OCI-LY7 (cell line): ENCODE measurements at regions not wholly inside any gene's neighbourhood (a gene's known extent, or its start where the extent isn't known, plus 50 kb on each side); places are given as distances from the start of the nearest gene placed in this dataset.

ENCODE experiments used
- BruUV-seq: library from RNA; stranded (reverse); fragments of 400-500 nt; replicated peaks from 2 replicates; lab custom pipeline; 2021; lab: Mats Ljungman, UMichigan
- CTCF ChIA-PET: fragments of 300-600 bp; sonication (Branson Sonifier 250); formaldehyde crosslinking; loops from one replicate; lab custom pipeline; 2022; ENCODE audit warnings: antibody characterized with exemption; ENCODE audit not compliant: unreplicated experiment; lab: Charles Lee
- POLR2A ChIA-PET: fragments of 300-600 bp; sonication (Branson Sonifier 250); formaldehyde crosslinking; loops from one replicate; lab custom pipeline; 2022; ENCODE audit warnings: antibody characterized with exemption; lab: Charles Lee
- DNase-seq: peaks from one replicate; pipeline ENCODE4 v3.0.0-alpha.2; 2015; ENCODE audit warnings: low spot score
- H2AFZ ChIP-seq: fragments of 200-600 bp; sonication (generic), shearing (Covaris generic); 2 replicates; pipeline ENCODE4 v1.6.1; 2014; ENCODE audit warnings: mild to moderate bottlenecking, antibody characterized with exemption, low read length, moderate library complexity
- H3K27ac ChIP-seq: fragments of 200-600 bp; sonication (generic); 2 replicates; pipeline ENCODE4 v1.5.1; 2014; ENCODE audit warnings: mixed run types, low read depth, mild to moderate bottlenecking, moderate library complexity, low read length, inconsistent platforms; ENCODE audit not compliant: poor library complexity, severe bottlenecking
- H3K36me3 ChIP-seq: fragments of 200-600 bp; sonication (generic); 2 replicates; pipeline ENCODE4 v1.6.1; 2014; ENCODE audit warnings: mild to moderate bottlenecking, antibody characterized with exemption, low read length, moderate library complexity, mixed read lengths; ENCODE audit not compliant: insufficient read depth
- H3K4me1 ChIP-seq: fragments of 200-600 bp; sonication (generic); 2 replicates; pipeline ENCODE4 v1.5.1; 2014; ENCODE audit warnings: mild to moderate bottlenecking, low read length; ENCODE audit not compliant: insufficient read depth, poor library complexity, severe bottlenecking
- H3K4me2 ChIP-seq: fragments of 200-600 bp; sonication (generic); 2 replicates; pipeline ENCODE4 v1.6.1; 2014; ENCODE audit warnings: mild to moderate bottlenecking, low read length
- H3K4me3 ChIP-seq: fragments of 200-600 bp; sonication (generic); 2 replicates; pipeline ENCODE4 v1.5.1; 2014; ENCODE audit warnings: mild to moderate bottlenecking, low read depth, low read length; ENCODE audit not compliant: poor library complexity, severe bottlenecking
- H3K79me2 ChIP-seq: fragments of 200-600 bp; sonication (generic); 2 replicates; pipeline ENCODE4 v1.6.1; 2016; ENCODE audit warnings: low read depth, mild to moderate bottlenecking, low read length, moderate library complexity, mixed read lengths; ENCODE audit not compliant: insufficient read depth
- H3K9me2 ChIP-seq: fragments of 200-600 bp; sonication (generic); 2 replicates; pipeline ENCODE4 v1.6.1; 2016; ENCODE audit warnings: mild to moderate bottlenecking, low read length, mixed read lengths; ENCODE audit not compliant: insufficient read depth
- H3K9me3 ChIP-seq: fragments of 200-600 bp; sonication (generic); 2 replicates; pipeline ENCODE4 v1.6.1; 2014; ENCODE audit warnings: mild to moderate bottlenecking, mixed run types, low read length, mixed read lengths
- H4K20me1 ChIP-seq: fragments of 200-600 bp; sonication (generic); 2 replicates; pipeline ENCODE4 v1.6.1; 2014; ENCODE audit warnings: mild to moderate bottlenecking, antibody characterized with exemption, low read length, moderate library complexity, mixed read lengths; ENCODE audit not compliant: insufficient read depth
- EZH2phosphoT487 ChIP-seq: fragments of 200-600 bp; sonication (generic); IDR thresholded peaks from 2 replicates; pipeline ENCODE4 v1.6.1; 2018; ENCODE audit warnings: low read depth, borderline replicate concordance, mild to moderate bottlenecking, mixed run types, antibody characterized with exemption, low read length, moderate library complexity, mixed read lengths
- intact Hi-C: fragments of 100-400 bp; cut with micrococcal nuclease; formaldehyde crosslinking; loops from one replicate; pipeline ENCODE4 v1.10.0; 2022; ENCODE audit not compliant: unreplicated experiment
- TF ChIP-seq, protein P1 (sequence below): fragments of 200-600 bp; sonication (generic); conservative IDR thresholded peaks from 2 replicates; pipeline ENCODE4 v1.5.1; 2014; ENCODE audit warnings: mild to moderate bottlenecking, antibody characterized with exemption, low read length, moderate library complexity, mixed read lengths

DNA sequence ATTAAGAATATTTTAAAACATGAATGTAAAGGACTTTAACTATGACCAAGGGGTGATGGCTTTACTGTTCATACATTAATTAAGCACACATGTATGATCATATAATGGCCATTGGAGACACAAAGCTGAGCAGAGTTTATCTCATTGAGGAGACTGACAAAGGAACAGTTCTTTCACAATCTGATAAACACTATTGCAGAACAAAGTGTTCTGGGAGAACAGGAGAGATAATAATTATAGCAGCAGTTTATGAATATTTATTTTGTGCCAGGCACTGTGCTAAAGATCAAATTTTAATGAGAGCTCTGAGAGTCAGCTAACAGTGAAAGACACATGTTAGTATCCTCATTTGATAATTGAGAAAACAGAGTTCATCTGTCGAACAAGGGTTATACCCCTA, 242.4 kb upstream of the NR3C2 start:
- POLR2A ChIA-PET = interaction anchor here (1.3 kb wide), 1 partner anchor 57 kb away, joined by 3 read pairs; no protein-coding TSS in a partner anchor
- TF ChIP-seq EZH2phosphoT487 = no peak
- TF ChIP-seq, protein P1, sequence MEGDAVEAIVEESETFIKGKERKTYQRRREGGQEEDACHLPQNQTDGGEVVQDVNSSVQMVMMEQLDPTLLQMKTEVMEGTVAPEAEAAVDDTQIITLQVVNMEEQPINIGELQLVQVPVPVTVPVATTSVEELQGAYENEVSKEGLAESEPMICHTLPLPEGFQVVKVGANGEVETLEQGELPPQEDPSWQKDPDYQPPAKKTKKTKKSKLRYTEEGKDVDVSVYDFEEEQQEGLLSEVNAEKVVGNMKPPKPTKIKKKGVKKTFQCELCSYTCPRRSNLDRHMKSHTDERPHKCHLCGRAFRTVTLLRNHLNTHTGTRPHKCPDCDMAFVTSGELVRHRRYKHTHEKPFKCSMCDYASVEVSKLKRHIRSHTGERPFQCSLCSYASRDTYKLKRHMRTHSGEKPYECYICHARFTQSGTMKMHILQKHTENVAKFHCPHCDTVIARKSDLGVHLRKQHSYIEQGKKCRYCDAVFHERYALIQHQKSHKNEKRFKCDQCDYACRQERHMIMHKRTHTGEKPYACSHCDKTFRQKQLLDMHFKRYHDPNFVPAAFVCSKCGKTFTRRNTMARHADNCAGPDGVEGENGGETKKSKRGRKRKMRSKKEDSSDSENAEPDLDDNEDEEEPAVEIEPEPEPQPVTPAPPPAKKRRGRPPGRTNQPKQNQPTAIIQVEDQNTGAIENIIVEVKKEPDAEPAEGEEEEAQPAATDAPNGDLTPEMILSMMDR = no peak
- Histone ChIP-seq H3K4me3 (no peak overlapping the region), H3K4me1 (no peaks in the 10 kb centered on the region), H3K36me3 (no peaks in the 10 kb centered on the region), H3K79me2 (no peaks in the 10 kb centered on the region), H3K4me2 (no peak overlapping the region), H3K9me2 (no peaks in the 10 kb centered on the region), H3K27ac (no peak overlapping the region), H4K20me1 (no peaks in the 10 kb centered on the region), H2AFZ (no peak overlapping the region), H3K9me3 (no peaks in the 10 kb centered on the region)
- CTCF ChIA-PET = no interaction called here
- DNase-seq = no peak
- BruUV-seq = no TSS peak
- intact Hi-C loops = no loop called here

DNA sequence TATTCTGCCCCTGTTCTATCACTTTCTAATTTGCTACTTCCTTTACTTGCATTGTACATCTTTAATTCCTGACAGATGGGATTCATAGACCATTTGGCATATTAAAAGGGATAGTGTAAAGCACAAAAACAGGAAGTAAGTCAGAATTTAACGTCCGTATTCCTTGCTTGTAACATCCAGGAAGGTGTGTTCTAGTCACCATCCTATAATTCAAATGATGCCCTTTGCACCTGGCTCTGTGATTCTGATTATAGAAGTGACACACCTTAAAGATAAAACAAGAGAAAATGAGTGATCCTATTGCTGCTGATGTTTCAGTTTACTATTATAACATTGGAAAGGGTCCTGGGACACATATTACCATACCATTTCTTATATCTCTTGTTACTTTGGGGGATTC, 238.7 kb upstream of the NR3C2 start:
- BruUV-seq = no TSS peak
- ChIA-PET POLR2A (no interaction called here), CTCF (no interaction called here)
- Histone ChIP-seq H3K27ac (no peak overlapping the region), H3K9me3 (no peaks in the 10 kb centered on the region), H3K4me3 (no peak overlapping the region), H3K36me3 (no peaks in the 10 kb centered on the region), H2AFZ (no peak overlapping the region), H3K9me2 (no peaks in the 10 kb centered on the region), H3K4me2 (no peak overlapping the region), H3K79me2 (no peaks in the 10 kb centered on the region), H4K20me1 (no peaks in the 10 kb centered on the region), H3K4me1 (no peaks in the 10 kb centered on the region)
- DNase-seq = no peak
- intact Hi-C loops = no loop called here
- TF ChIP-seq EZH2phosphoT487 = no peak
- TF ChIP-seq, protein P1 = no peak

DNA sequence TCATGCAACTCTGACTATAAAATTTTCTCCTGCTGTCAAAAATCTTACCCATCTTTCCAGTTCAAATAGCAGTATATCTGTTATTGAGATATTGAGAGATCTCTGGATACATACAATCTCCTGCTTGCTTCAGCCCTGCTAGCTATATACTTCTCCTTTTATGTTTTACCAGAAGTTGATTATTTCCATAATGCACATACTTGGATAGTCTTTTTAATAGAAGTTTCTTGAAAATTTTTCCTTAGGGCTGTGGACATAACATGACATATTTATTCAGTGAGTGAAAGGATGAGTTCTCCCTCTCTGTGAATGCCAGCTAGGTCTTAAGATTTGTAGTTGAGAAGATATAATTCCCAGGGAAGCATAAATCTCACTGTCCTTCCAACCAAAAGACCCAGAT, 234.1 kb upstream of the NR3C2 start:
- ChIA-PET POLR2A (interaction anchor here (0.6 kb wide), 1 partner anchor 167 kb away, joined by 3 read pairs; no protein-coding TSS in a partner anchor), CTCF (no interaction called here)
- no peak overlapping the region for H3K4me3 ChIP-seq
- H3K9me3 ChIP-seq = no peaks in the 10 kb centered on the region
- no peak overlapping the region for H3K27ac ChIP-seq
- no TSS peak for BruUV-seq
- no peaks in the 10 kb centered on the region for H3K4me1 ChIP-seq
- H3K4me2 ChIP-seq = no peak overlapping the region
- intact Hi-C loops = no loop called here
- H3K36me3 ChIP-seq = no peaks in the 10 kb centered on the region
- H3K9me2 ChIP-seq = no peaks in the 10 kb centered on the region
- H2AFZ ChIP-seq = no peak overlapping the region
- no peak for DNase-seq
- no peaks in the 10 kb centered on the region for H3K79me2 ChIP-seq
- no peak for TF ChIP-seq EZH2phosphoT487
- TF ChIP-seq, protein P1 = no peak
- H4K20me1 ChIP-seq = no peaks in the 10 kb centered on the region
